ENCODE measurements at regions not wholly inside any gene's neighbourhood (a gene's known extent, or its start where the extent isn't known, plus 50 kb on each side); places are given as distances from the start of the nearest gene placed in this dataset.

DNA sequence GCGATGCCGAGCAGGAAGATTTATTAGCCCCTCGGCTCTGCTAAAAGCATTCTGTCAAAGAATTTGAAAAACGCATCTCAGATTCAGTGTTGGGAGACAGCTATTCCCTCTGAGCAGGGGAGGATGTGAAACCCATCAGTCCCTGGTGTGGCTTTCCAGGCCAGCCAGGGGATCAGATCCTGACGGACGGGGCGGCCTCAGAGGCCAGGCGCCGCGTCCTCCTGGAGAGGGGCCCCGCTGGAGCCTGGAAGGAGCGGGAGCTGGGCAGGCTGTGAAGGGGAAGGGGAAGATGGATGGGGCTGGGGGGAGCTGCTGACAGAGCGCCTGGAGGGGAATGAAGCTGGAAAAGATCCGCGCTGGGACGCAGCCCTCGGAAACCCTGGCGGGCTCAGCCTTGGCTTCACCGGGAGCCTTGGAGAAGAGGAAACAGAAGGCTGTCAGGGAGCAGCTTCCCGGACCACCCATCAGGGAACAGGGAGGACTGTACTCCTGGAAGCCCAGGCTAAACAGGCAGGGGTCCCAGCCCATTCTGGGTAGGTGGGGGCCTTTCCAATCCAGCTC lies 358.0 kb downstream of the C16orf95 start:
- Histone ChIP-seq H3K4me1 (no peaks in the 10 kb centered on the region), H3K36me3 (no peaks in the 10 kb centered on the region), H3K4me3 (no peak overlapping the region), H3K9me3 (no peaks in the 10 kb centered on the region), H3K27me3 (peaks cover 0 to 21% of the 10 kb centered on the region in 2 donors), H3K27ac (no peak overlapping the region)
- intact Hi-C loops (cut with DNase I; ENCODE audit: low total_unique reads), result no loop called here
- TF ChIP-seq CTCF (IDR thresholded peaks at IDR 0.05) (no peak), POLR2AphosphoS5 (IDR thresholded peaks at IDR 0.05) (no peak), POLR2A (IDR thresholded peaks at IDR 0.05) (no peak)
- no peak for DNase-seq (ENCODE audit: low spot score in 2 of 2)

GRCh38 chr16:86959729-86960128 lies 357.5 kb downstream of the C16orf95 start:
- Histone ChIP-seq H3K27me3 (peaks cover 0 to 21% of the 10 kb centered on the region in 2 donors), H3K36me3 (no peaks in the 10 kb centered on the region), H3K27ac (no peak overlapping the region), H3K4me3 (no peak overlapping the region), H3K9me3 (no peaks in the 10 kb centered on the region), H3K4me1 (no peaks in the 10 kb centered on the region)
- intact Hi-C loops (cut with DNase I; ENCODE audit: low total_unique reads), result no loop called here
- TF ChIP-seq POLR2A (IDR thresholded peaks at IDR 0.05) (no peak), CTCF (IDR thresholded peaks at IDR 0.05) (no peak), POLR2AphosphoS5 (IDR thresholded peaks at IDR 0.05) (no peak)
- no peak for DNase-seq (ENCODE audit: low spot score in 2 of 2)

GRCh38 chr16:86960266-86960665 lies 356.9 kb downstream of the C16orf95 start:
- H3K27me3 ChIP-seq, result peaks cover 0 to 21% of the 10 kb centered on the region in 2 donors
- H3K4me1 ChIP-seq, result no peaks in the 10 kb centered on the region
- TF ChIP-seq POLR2A (IDR thresholded peaks at IDR 0.05) (no peak), POLR2AphosphoS5 (IDR thresholded peaks at IDR 0.05) (no peak), CTCF (IDR thresholded peaks at IDR 0.05) (no peak)
- H3K36me3 ChIP-seq, result no peaks in the 10 kb centered on the region
- no peak overlapping the region for H3K27ac ChIP-seq
- DNase-seq (ENCODE audit: low spot score in 2 of 2), result no peak
- no peak overlapping the region for H3K4me3 ChIP-seq
- intact Hi-C loops (cut with DNase I; ENCODE audit: low total_unique reads), result no loop called here
- H3K9me3 ChIP-seq, result no peaks in the 10 kb centered on the region

DNA sequence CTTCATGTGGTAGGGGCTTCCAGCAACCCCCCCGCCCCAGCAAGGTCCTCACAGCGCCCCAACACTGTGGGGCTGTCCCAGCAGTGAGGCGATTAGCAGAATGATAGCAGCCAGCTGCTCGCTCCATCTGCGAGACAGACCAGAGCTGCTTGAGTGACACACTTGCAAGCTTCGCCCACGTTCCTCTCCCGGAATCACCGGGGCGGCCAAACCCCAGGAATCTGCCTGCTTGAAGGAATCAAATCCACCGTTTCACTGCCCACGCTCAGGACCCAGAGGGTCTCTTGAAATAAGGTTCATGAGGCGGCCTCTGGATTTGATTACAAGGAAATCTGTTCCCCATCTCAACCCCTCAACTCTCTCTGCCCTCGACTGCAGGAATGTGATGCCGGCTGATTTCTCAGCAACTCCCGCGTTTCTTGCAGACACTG lies 356.0 kb downstream of the C16orf95 start:
- no peak for DNase-seq (ENCODE audit: low spot score in 2 of 2)
- Histone ChIP-seq H3K36me3 (no peaks in the 10 kb centered on the region), H3K27ac (no peak overlapping the region), H3K9me3 (no peaks in the 10 kb centered on the region), H3K4me3 (peak overlapping the region in 2 of 3 donors; percentile 0 to 33), H3K4me1 (no peaks in the 10 kb centered on the region), H3K27me3 (peaks cover 0 to 21% of the 10 kb centered on the region in 2 donors)
- intact Hi-C loops (cut with DNase I; ENCODE audit: low total_unique reads), result no loop called here
- TF ChIP-seq POLR2AphosphoS5 (IDR thresholded peaks at IDR 0.05), result no peak
- TF ChIP-seq CTCF (IDR thresholded peaks at IDR 0.05), result no peak
- TF ChIP-seq POLR2A (IDR thresholded peaks at IDR 0.05), result no peak

GRCh38 chr16:86962259-86962658 lies 354.9 kb downstream of the C16orf95 start:
- no peak overlapping the region for H3K4me3 ChIP-seq
- H3K27ac ChIP-seq, result no peak overlapping the region
- H3K4me1 ChIP-seq, result no peaks in the 10 kb centered on the region
- intact Hi-C loops (cut with DNase I; ENCODE audit: low total_unique reads), result no loop called here
- H3K9me3 ChIP-seq, result no peaks in the 10 kb centered on the region
- no peaks in the 10 kb centered on the region for H3K36me3 ChIP-seq
- TF ChIP-seq CTCF (IDR thresholded peaks at IDR 0.05), result no peak
- no peak for TF ChIP-seq POLR2A (IDR thresholded peaks at IDR 0.05)
- TF ChIP-seq POLR2AphosphoS5 (IDR thresholded peaks at IDR 0.05), result no peak
- DNase-seq (ENCODE audit: low spot score in 2 of 2), result no peak
- peaks cover 0 to 16% of the 10 kb centered on the region in 2 donors for H3K27me3 ChIP-seq
